Activated T-cell treated with anti-CD3 and anti-CD28 coated beads for 4 hours (primary cell): ENCODE measurements at regions not wholly inside any gene's neighbourhood (a gene's known extent, or its start where the extent isn't known, plus 50 kb on each side); places are given as distances from the start of the nearest gene placed in this dataset.

Source experiments
- DNase-seq: peaks from one replicate; pipeline ENCODE4 v3.0.0-alpha.2; 2020

GRCh38 chr20:21033817-21034216 is 72.3 kb downstream of the LINC00237 start:
- no peak for DNase-seq

GRCh38 chr20:21031666-21032065 is 74.5 kb downstream of the LINC00237 start:
- no peak for DNase-seq

- DNase-seq, result no peak
These were observed 76.8 kb downstream of the LINC00237 start for GRCh38 chr20:21029341-21029740.

GRCh38 chr20:21028921-21029320 is 77.2 kb downstream of the LINC00237 start:
- no peak for DNase-seq

GRCh38 chr20:21028436-21028835 is 77.7 kb downstream of the LINC00237 start:
- no peak for DNase-seq

- DNase-seq, result no peak
These were observed 78.6 kb downstream of the LINC00237 start for GRCh38 chr20:21027569-21027968.

GRCh38 chr20:21026951-21027350 is 79.2 kb downstream of the LINC00237 start:
- DNase-seq, result no peak

- no peak for DNase-seq
These were observed 81.7 kb downstream of the LINC00237 start for GRCh38 chr20:21024420-21024819.

GRCh38 chr20:21022925-21023324 is 83.2 kb downstream of the LINC00237 start:
- no peak for DNase-seq

GRCh38 chr20:21021472-21021790 is 84.7 kb downstream of the LINC00237 start:
- no peak for DNase-seq

- DNase-seq, result no peak
These were observed 85.3 kb downstream of the LINC00237 start for GRCh38 chr20:21020659-21021471.

- no peak for DNase-seq
These were observed 86.1 kb downstream of the LINC00237 start for GRCh38 chr20:21019814-21020658.

- no peak for DNase-seq
These were observed 86.7 kb downstream of the LINC00237 start for GRCh38 chr20:21019468-21019813.

- no peak for DNase-seq
These were observed 87.6 kb downstream of the LINC00237 start for GRCh38 chr20:21018576-21018975.

GRCh38 chr20:21017528-21018085 is 88.6 kb downstream of the LINC00237 start:
- no peak for DNase-seq

- DNase-seq, result no peak
These were observed 89.4 kb downstream of the LINC00237 start for GRCh38 chr20:21016751-21017150.

GRCh38 chr20:21014528-21014927 is 91.6 kb downstream of the LINC00237 start:
- no peak for DNase-seq

GRCh38 chr20:21008951-21009350 is 97.2 kb downstream of the LINC00237 start:
- DNase-seq, result no peak

GRCh38 chr20:21006611-21007010 is 99.5 kb downstream of the LINC00237 start:
- DNase-seq, result no peak

GRCh38 chr20:21004386-21005076 is 101.6 kb downstream of the LINC00237 start:
- no peak for DNase-seq

- no peak for DNase-seq
These were observed 102.3 kb downstream of the LINC00237 start for GRCh38 chr20:21003902-21004301.

GRCh38 chr20:21002486-21002885 is 103.7 kb downstream of the LINC00237 start:
- no peak for DNase-seq

GRCh38 chr20:20993372-20993771 is 112.8 kb downstream of the LINC00237 start:
- DNase-seq, result no peak
